Adrenal gland (tissue), 5 donors: ENCODE measurements at regions not wholly inside any gene's neighbourhood (a gene's known extent, or its start where the extent isn't known, plus 50 kb on each side); places are given as distances from the start of the nearest gene placed in this dataset.

Experiments used
- CTCF ChIP-seq, 6 experiments: fragments of 450-650 bp in 4 of 6; fragments of 200-600 bp in 2 of 6; sonication (generic) in 1 of 6; IDR thresholded peaks; 1 replicate in 5 of 6; 2 replicates in 1 of 6; pipeline versions ENCODE4 v1.5.1 to v1.8.0; 2016 to 2021; ENCODE audit warnings: antibody characterized with exemption in 6 of 6, mild to moderate bottlenecking in 2 of 6, moderate library complexity in 1 of 6
- POLR2A ChIP-seq, 2 donors: fragments of 450-650 bp; IDR thresholded peaks; one replicate each; pipeline ENCODE4 v1.6.1; 2017; ENCODE audit warnings: antibody characterized with exemption in 2 of 2, mild to moderate bottlenecking in 2 of 2, moderate library complexity in 1 of 2
- donor health status: DM: no; HTN: no; CAD: no.

GRCh38 chr12:39028382-39028781 is 123.0 kb upstream of the CPNE8 start:
- TF ChIP-seq CTCF (IDR thresholded peaks at IDR 0.05) (no peak), POLR2A (IDR thresholded peaks at IDR 0.05) (no peak)
